ENCODE measurements at regions not wholly inside any gene's neighbourhood (a gene's known extent, or its start where the extent isn't known, plus 50 kb on each side); places are given as distances from the start of the nearest gene placed in this dataset.

DNA sequence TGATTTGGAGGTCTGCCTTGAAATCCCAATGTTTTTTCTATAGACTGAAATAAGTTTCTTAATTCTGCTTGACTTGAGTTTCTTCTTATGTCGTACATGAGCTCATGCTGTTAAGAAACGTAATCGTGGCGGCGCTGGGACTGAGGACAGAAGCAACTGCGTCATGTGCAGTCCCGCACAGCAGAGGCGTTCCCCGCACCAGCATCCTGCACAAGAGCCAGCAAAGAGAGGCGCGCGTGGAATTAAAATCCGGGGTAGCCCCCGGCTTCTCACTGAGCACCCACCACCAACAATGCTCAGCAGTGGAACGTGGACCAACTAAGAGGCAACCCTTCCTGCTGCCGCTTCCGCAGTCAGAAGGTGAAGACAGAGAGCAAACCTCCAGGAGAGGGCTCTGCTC lies 496.2 kb upstream of the ADAMTS16 start:
- TF ChIP-seq MAX (IDR thresholded peaks at IDR 0.05), result no peak
- TF ChIP-seq CEBPB (IDR thresholded peaks at IDR 0.05), result no peak
- TF ChIP-seq TAF1 (IDR thresholded peaks at IDR 0.05; ENCODE audit: low read depth), result no peak
- no peak for TF ChIP-seq CREB1 (IDR thresholded peaks at IDR 0.05; ENCODE audit: low read depth)
- no peak for TF ChIP-seq FOXM1 (IDR thresholded peaks at IDR 0.05; ENCODE audit: borderline replicate concordance, low read depth)
- TF ChIP-seq ZBTB7A (IDR thresholded peaks at IDR 0.05; ENCODE audit: low read depth), result no peak

GRCh38 chr5:4646715-4647375 lies 493.3 kb upstream of the ADAMTS16 start:
- TF ChIP-seq TCF12 (IDR thresholded peaks at IDR 0.05; ENCODE audit: low read depth) (no peak), ZBTB7A (IDR thresholded peaks at IDR 0.05; ENCODE audit: low read depth) (no peak), CREB1 (IDR thresholded peaks at IDR 0.05; ENCODE audit: low read depth) (no peak), YY1 (IDR thresholded peaks at IDR 0.05; ENCODE audit: low read depth) (no peak), REST (IDR thresholded peaks at IDR 0.05; ENCODE audit: low read depth) (no peak), RAD21 (IDR thresholded peaks at IDR 0.05; ENCODE audit: low read depth) (no peak)
- TF ChIP-seq, protein P1, sequence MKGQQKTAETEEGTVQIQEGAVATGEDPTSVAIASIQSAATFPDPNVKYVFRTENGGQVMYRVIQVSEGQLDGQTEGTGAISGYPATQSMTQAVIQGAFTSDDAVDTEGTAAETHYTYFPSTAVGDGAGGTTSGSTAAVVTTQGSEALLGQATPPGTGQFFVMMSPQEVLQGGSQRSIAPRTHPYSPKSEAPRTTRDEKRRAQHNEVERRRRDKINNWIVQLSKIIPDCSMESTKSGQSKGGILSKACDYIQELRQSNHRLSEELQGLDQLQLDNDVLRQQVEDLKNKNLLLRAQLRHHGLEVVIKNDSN (IDR thresholded peaks at IDR 0.05), result no peak

- TF ChIP-seq EP300 (IDR thresholded peaks at IDR 0.05; ENCODE audit: borderline replicate concordance) (no peak), MAX (IDR thresholded peaks at IDR 0.05) (no peak), NFIC (IDR thresholded peaks at IDR 0.05) (no peak), REST (IDR thresholded peaks at IDR 0.05; ENCODE audit: low read depth) (no peak), TEAD4 (IDR thresholded peaks at IDR 0.05) (no peak), EGR1 (IDR thresholded peaks at IDR 0.05) (no peak), YY1 (IDR thresholded peaks at IDR 0.05; ENCODE audit: low read depth) (no peak), ZBTB7A (IDR thresholded peaks at IDR 0.05; ENCODE audit: low read depth) (no peak), RAD21 (IDR thresholded peaks at IDR 0.05; ENCODE audit: low read depth) (no peak), CEBPB (IDR thresholded peaks at IDR 0.05) (no peak), FOXM1 (IDR thresholded peaks at IDR 0.05; ENCODE audit: borderline replicate concordance, low read depth) (no peak), TCF12 (IDR thresholded peaks at IDR 0.05; ENCODE audit: low read depth) (no peak), CREB1 (IDR thresholded peaks at IDR 0.05; ENCODE audit: low read depth) (no peak), TAF1 (IDR thresholded peaks at IDR 0.05; ENCODE audit: low read depth) (no peak)
- TF ChIP-seq, protein P1 (IDR thresholded peaks at IDR 0.05), result no peak
Measured at GRCh38 chr5:4647955-4648354, 492.2 kb upstream of the ADAMTS16 start.

- TF ChIP-seq YY1 (IDR thresholded peaks at IDR 0.05; ENCODE audit: low read depth) (no peak), EGR1 (IDR thresholded peaks at IDR 0.05) (no peak), NFIC (IDR thresholded peaks at IDR 0.05) (no peak), TEAD4 (IDR thresholded peaks at IDR 0.05) (no peak), CEBPB (IDR thresholded peaks at IDR 0.05) (no peak), FOXM1 (IDR thresholded peaks at IDR 0.05; ENCODE audit: borderline replicate concordance, low read depth) (no peak), RAD21 (IDR thresholded peaks at IDR 0.05; ENCODE audit: low read depth) (no peak), TCF12 (IDR thresholded peaks at IDR 0.05; ENCODE audit: low read depth) (no peak), CREB1 (IDR thresholded peaks at IDR 0.05; ENCODE audit: low read depth) (no peak), ZBTB7A (IDR thresholded peaks at IDR 0.05; ENCODE audit: low read depth) (no peak), TAF1 (IDR thresholded peaks at IDR 0.05; ENCODE audit: low read depth) (no peak), REST (IDR thresholded peaks at IDR 0.05; ENCODE audit: low read depth) (no peak), EP300 (IDR thresholded peaks at IDR 0.05; ENCODE audit: borderline replicate concordance) (no peak)
- TF ChIP-seq, protein P1 (IDR thresholded peaks at IDR 0.05), result no peak
Measured at GRCh38 chr5:4651806-4652565, 488.1 kb upstream of the ADAMTS16 start.

Data from Ishikawa (cell line).